DOHH2 (cell line): ENCODE measurements at regions not wholly inside any gene's neighbourhood (a gene's known extent, or its start where the extent isn't known, plus 50 kb on each side); places are given as distances from the start of the nearest gene placed in this dataset.

Experiments
- H3F3A ChIP-seq: fragments of 200-600 bp; sonication (generic), shearing (Covaris generic); 2 replicates; pipeline ENCODE4 v1.6.0; 2016; ENCODE audit warnings: antibody characterized with exemption, mild to moderate bottlenecking; ENCODE audit not compliant: control insufficient read depth, insufficient read depth
- H3K27ac ChIP-seq: fragments of 200-600 bp; sonication (generic); 2 replicates; pipeline ENCODE4 v1.5.1; 2014; ENCODE audit warnings: low read depth, mild to moderate bottlenecking, low read length, moderate library complexity
- H3K27me3 ChIP-seq: fragments of 200-600 bp; sonication (generic); 2 replicates; pipeline ENCODE4 v1.6.1; 2014; ENCODE audit warnings: mild to moderate bottlenecking, low read length, mixed read lengths; ENCODE audit not compliant: control insufficient read depth
- H3K36me3 ChIP-seq: fragments of 200-600 bp; sonication (generic); 2 replicates; pipeline ENCODE4 v1.6.1; 2014; ENCODE audit warnings: mild to moderate bottlenecking, low read length, moderate library complexity, mixed read lengths; ENCODE audit not compliant: control insufficient read depth
- H3K4me1 ChIP-seq: fragments of 200-600 bp; sonication (generic); 2 replicates; pipeline ENCODE4 v1.6.1; 2014; ENCODE audit warnings: mild to moderate bottlenecking, low read length, mixed read lengths; ENCODE audit not compliant: control insufficient read depth
- H3K4me2 ChIP-seq: fragments of 200-600 bp; sonication (generic); 2 replicates; pipeline ENCODE4 v1.6.0; 2014; ENCODE audit warnings: mild to moderate bottlenecking, low read length, moderate library complexity
- H3K4me3 ChIP-seq: fragments of 200-600 bp; sonication (generic); 2 replicates; pipeline ENCODE4 v1.5.1; 2014; ENCODE audit warnings: mild to moderate bottlenecking, low read length, mixed read lengths
- H3K79me2 ChIP-seq: fragments of 200-600 bp; sonication (generic); 2 replicates; pipeline ENCODE4 v1.6.1; 2014; ENCODE audit warnings: mild to moderate bottlenecking, low read length, mixed read lengths; ENCODE audit not compliant: control insufficient read depth
- H3K9me2 ChIP-seq: fragments of 200-600 bp; sonication (generic); replicated peaks from 2 replicates; pipeline ENCODE4 v1.6.1; 2014; ENCODE audit warnings: mild to moderate bottlenecking, low read length, mixed read lengths; ENCODE audit not compliant: control insufficient read depth
- H3K9me3 ChIP-seq: fragments of 200-600 bp; sonication (generic); 2 replicates; pipeline ENCODE4 v1.6.1; 2014; ENCODE audit warnings: antibody characterized with exemption, low read length, mixed read lengths; ENCODE audit not compliant: control insufficient read depth, insufficient read depth
- H4K20me1 ChIP-seq: fragments of 200-600 bp; sonication (generic); 2 replicates; pipeline ENCODE4 v1.6.0; 2014; ENCODE audit warnings: low read depth, mild to moderate bottlenecking, antibody characterized with exemption, low read length, moderate library complexity; ENCODE audit not compliant: control insufficient read depth, insufficient read depth
- CTCF ChIP-seq: fragments of 200-600 bp; sonication (generic); IDR thresholded peaks from one replicate; pipeline ENCODE4 v1.5.1; 2014; ENCODE audit warnings: antibody characterized with exemption, mild to moderate bottlenecking, low read depth, low read length; ENCODE audit not compliant: poor library complexity, severe bottlenecking
- EZH2phosphoT487 ChIP-seq: fragments of 200-600 bp; sonication (generic); IDR thresholded peaks from 2 replicates; pipeline ENCODE4 v1.6.1; 2017; ENCODE audit warnings: borderline replicate concordance, mild to moderate bottlenecking, antibody characterized with exemption, low read length, moderate library complexity, mixed read lengths

DNA sequence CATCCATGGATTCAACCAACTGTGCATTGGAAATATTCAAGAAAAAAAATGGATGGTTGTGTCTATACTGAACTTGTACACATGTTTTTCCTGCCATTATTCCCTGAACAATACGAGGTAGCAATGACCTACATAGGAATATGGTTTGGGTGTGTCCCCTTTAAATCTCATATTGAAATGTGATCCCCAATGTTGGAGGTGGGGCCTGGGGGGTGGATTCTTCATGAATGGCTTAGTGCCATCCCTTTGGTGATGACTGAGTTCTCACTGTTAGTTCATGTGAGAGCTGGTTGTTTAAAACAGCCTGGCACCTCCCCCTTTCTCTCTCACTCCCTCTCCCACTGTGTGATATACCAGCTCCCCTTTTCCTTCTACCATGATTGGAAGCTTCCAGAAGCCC, 139.8 kb upstream of the BACH2 start:
- H3K9me2 ChIP-seq, result no peaks in the 10 kb centered on the region
- H3K27me3 ChIP-seq, result no peaks in the 10 kb centered on the region
- H3F3A ChIP-seq, result no peaks in the 10 kb centered on the region
- TF ChIP-seq CTCF (no peak), EZH2phosphoT487 (no peak)
- no peak overlapping the region for H3K4me3 ChIP-seq
- H3K4me1 ChIP-seq, result peaks cover 13% of the 10 kb centered on the region; the same call in 1 of the 2 replicates
- H3K4me2 ChIP-seq, result no peak overlapping the region
- no peaks in the 10 kb centered on the region for H4K20me1 ChIP-seq
- no peak overlapping the region for H3K27ac ChIP-seq
- H3K79me2 ChIP-seq, result no peaks in the 10 kb centered on the region
- peaks cover 30% of the 10 kb centered on the region for H3K9me3 ChIP-seq
- no peaks in the 10 kb centered on the region for H3K36me3 ChIP-seq

GRCh38 chr6:90435207-90435899, 138.7 kb upstream of the BACH2 start:
- Histone ChIP-seq H3K9me2 (no peaks in the 10 kb centered on the region), H3K27ac (no peak overlapping the region), H4K20me1 (no peaks in the 10 kb centered on the region), H3K36me3 (no peaks in the 10 kb centered on the region), H3K27me3 (no peaks in the 10 kb centered on the region), H3K4me3 (no peak overlapping the region), H3K9me3 (peaks cover 32% of the 10 kb centered on the region), H3F3A (no peaks in the 10 kb centered on the region), H3K4me1 (peaks cover 21% of the 10 kb centered on the region), H3K4me2 (no peak overlapping the region), H3K79me2 (no peaks in the 10 kb centered on the region)
- no peak for TF ChIP-seq EZH2phosphoT487
- TF ChIP-seq CTCF, result no peak

DNA sequence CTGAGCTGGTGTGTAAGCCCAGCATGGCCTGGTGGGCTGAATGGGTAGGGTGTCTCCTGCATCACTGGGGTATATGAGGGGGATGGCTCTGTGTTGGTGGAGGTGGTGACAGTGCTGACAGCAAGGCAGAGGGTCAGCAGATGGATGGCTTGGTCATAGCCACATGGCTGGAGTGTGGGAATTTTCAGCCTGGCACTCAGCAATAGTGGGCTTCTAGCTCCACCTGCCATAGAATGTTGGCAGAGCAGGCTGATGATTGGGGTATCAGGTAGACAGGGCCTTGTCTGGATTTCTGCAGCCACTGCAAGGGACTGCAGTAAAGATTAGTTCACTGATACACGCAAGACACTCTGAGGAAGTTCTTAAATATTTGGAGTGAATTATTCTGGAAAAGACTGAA, 137.5 kb upstream of the BACH2 start:
- H4K20me1 ChIP-seq, result no peaks in the 10 kb centered on the region
- H3K36me3 ChIP-seq, result 0 out of 2 replicates have a peak, but pooled peaks cover 5% of the 10 kb centered on the region
- no peaks in the 10 kb centered on the region for H3K9me2 ChIP-seq
- peaks cover 19% of the 10 kb centered on the region for H3K4me1 ChIP-seq
- H3K27ac ChIP-seq, result no peak overlapping the region
- no peak overlapping the region for H3K4me2 ChIP-seq
- no peaks in the 10 kb centered on the region for H3K27me3 ChIP-seq
- peaks cover 44% of the 10 kb centered on the region for H3K9me3 ChIP-seq
- H3F3A ChIP-seq, result no peaks in the 10 kb centered on the region
- no peak overlapping the region for H3K4me3 ChIP-seq
- TF ChIP-seq CTCF, result no peak
- TF ChIP-seq EZH2phosphoT487, result no peak
- no peaks in the 10 kb centered on the region for H3K79me2 ChIP-seq
